Tibial nerve (tissue), 3 donors: ENCODE measurements at regions not wholly inside any gene's neighbourhood (a gene's known extent, or its start where the extent isn't known, plus 50 kb on each side); places are given as distances from the start of the nearest gene placed in this dataset.

Experiments
- CTCF ChIP-seq, 5 experiments: fragments of 200-600 bp in 3 of 5; fragments of 450-650 bp in 2 of 5; sonication (generic) in 3 of 5; IDR thresholded peaks; one replicate each; pipeline ENCODE4 v1.5.1; 2016 to 2019; ENCODE audit warnings: antibody characterized with exemption in 5 of 5, mild to moderate bottlenecking in 3 of 5, moderate library complexity in 2 of 5
- POLR2A ChIP-seq, 2 donors: fragments of 450-650 bp; IDR thresholded peaks; one replicate each; pipeline ENCODE4 v1.6.1; 2017; ENCODE audit warnings: antibody characterized with exemption in 2 of 2, mild to moderate bottlenecking in 2 of 2, moderate library complexity in 2 of 2

GRCh38 chr3:30282154-30282696 lies 324.2 kb upstream of the TGFBR2 start:
- TF ChIP-seq CTCF (IDR thresholded peaks at IDR 0.05) (no peak), POLR2A (IDR thresholded peaks at IDR 0.05) (no peak)
